RWPE1 (cell line): ENCODE measurements at regions not wholly inside any gene's neighbourhood (a gene's known extent, or its start where the extent isn't known, plus 50 kb on each side); places are given as distances from the start of the nearest gene placed in this dataset.

Source experiments
- CTCF ChIA-PET: fragments of 350-600 bp; sonication (Branson Sonifier 250); formaldehyde crosslinking; extraction: SDS; loops from one replicate; lab custom pipeline; 2021; lab: Yijun Ruan, JAX
- POLR2A ChIA-PET: fragments of 400-600 bp; formaldehyde crosslinking; extraction: SDS; loops from one replicate; lab custom pipeline; 2020; ENCODE audit warnings: antibody characterized with exemption; ENCODE audit not compliant: low non-redundant PET; lab: Yijun Ruan, JAX
- DNase-seq: peaks from one replicate; pipeline ENCODE4 v3.0.0; 2012; ENCODE audit warnings: low spot score
- H3K27ac ChIP-seq: fragments of 450-650 bp; 2 replicates; pipeline ENCODE4 v1.5.1; 2017
- TF ChIP-seq, protein P1 (sequence below): fragments of 450-650 bp; conservative IDR thresholded peaks from 2 replicates; pipeline ENCODE4 v1.5.1; 2017; ENCODE audit warnings: low read depth, mild to moderate bottlenecking

- CTCF ChIA-PET = interaction anchor here (0.6 kb wide), 1 partner anchor 114 kb away, joined by 3 read pairs; no protein-coding TSS in a partner anchor
- no peak for DNase-seq
- POLR2A ChIA-PET = no interaction called here
- no peak overlapping the region for H3K27ac ChIP-seq
- TF ChIP-seq, protein P1, sequence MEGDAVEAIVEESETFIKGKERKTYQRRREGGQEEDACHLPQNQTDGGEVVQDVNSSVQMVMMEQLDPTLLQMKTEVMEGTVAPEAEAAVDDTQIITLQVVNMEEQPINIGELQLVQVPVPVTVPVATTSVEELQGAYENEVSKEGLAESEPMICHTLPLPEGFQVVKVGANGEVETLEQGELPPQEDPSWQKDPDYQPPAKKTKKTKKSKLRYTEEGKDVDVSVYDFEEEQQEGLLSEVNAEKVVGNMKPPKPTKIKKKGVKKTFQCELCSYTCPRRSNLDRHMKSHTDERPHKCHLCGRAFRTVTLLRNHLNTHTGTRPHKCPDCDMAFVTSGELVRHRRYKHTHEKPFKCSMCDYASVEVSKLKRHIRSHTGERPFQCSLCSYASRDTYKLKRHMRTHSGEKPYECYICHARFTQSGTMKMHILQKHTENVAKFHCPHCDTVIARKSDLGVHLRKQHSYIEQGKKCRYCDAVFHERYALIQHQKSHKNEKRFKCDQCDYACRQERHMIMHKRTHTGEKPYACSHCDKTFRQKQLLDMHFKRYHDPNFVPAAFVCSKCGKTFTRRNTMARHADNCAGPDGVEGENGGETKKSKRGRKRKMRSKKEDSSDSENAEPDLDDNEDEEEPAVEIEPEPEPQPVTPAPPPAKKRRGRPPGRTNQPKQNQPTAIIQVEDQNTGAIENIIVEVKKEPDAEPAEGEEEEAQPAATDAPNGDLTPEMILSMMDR = no peak
Observed at GRCh38 chr10:111873621-111874135, 309.9 kb downstream of the GPAM start.

GRCh38 chr10:111874576-111874975 lies 309.0 kb downstream of the GPAM start:
- H3K27ac ChIP-seq = no peak overlapping the region
- ChIA-PET POLR2A (no interaction called here), CTCF (no interaction called here)
- TF ChIP-seq, protein P1 = no peak
- DNase-seq = no peak

DNA sequence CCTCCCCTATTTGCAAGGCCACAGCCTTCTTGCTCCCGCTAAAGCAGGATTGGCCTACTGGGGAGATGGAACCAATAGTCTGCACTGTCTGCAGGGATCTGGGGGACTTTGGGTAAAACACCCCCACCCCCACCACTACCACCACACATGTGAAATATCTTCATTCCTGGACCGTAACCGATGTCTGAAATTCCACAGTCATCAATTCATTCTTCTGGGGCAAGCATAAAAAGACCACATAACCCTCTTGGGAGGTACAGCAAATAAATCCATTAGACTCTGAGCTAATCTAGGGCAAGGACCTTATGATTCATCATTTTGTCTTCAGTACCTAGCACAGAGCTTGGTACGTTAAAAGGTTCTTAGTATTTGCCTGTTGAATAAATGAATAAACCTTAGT lies 307.8 kb downstream of the GPAM start:
- ChIA-PET POLR2A (no interaction called here), CTCF (interaction anchor here (1.0 kb wide), 1 partner anchor 10 kb away, joined by 3 read pairs; no protein-coding TSS in a partner anchor)
- no peak overlapping the region for H3K27ac ChIP-seq
- no peak for DNase-seq
- TF ChIP-seq, protein P1 = no peak

- H3K27ac ChIP-seq = no peak overlapping the region
- ChIA-PET CTCF (no interaction called here), POLR2A (no interaction called here)
- TF ChIP-seq, protein P1 = no peak
- DNase-seq = no peak
Observed at GRCh38 chr10:111877258-111877657, 306.3 kb downstream of the GPAM start.

GRCh38 chr10:111879969-111880368 lies 303.6 kb downstream of the GPAM start:
- H3K27ac ChIP-seq = no peak overlapping the region
- POLR2A ChIA-PET = no interaction called here
- CTCF ChIA-PET = interaction anchor here (0.6 to 0.7 kb wide), 3 partner anchors 21 to 1130 kb away, joined by 3 read pairs; no protein-coding TSS in a partner anchor
- TF ChIP-seq, protein P1 = no peak
- no peak for DNase-seq

DNA sequence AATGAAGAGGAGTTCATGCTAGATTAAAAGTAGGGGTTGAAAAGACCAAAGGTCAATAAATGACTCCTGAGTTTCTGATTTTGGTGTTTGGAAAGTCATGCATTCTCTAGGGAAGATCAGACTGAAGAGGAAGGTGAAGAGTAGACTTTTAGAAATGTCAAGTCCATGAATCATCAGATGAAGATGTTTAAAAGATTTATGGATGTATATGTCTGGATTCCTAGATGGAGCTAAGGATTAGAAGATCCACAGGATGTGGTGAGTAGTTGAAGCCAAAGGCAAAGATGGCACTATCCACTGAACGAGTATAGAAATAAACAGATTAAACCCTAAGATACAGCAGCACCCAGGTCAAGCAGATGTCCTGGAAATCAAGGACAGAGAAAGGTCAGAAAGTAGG lies 298.5 kb downstream of the GPAM start:
- ChIA-PET CTCF (no interaction called here), POLR2A (no interaction called here)
- H3K27ac ChIP-seq = no peak overlapping the region
- no peak for DNase-seq
- TF ChIP-seq, protein P1 = no peak
